ENCODE measurements at regions not wholly inside any gene's neighbourhood (a gene's known extent, or its start where the extent isn't known, plus 50 kb on each side); places are given as distances from the start of the nearest gene placed in this dataset.

DNA sequence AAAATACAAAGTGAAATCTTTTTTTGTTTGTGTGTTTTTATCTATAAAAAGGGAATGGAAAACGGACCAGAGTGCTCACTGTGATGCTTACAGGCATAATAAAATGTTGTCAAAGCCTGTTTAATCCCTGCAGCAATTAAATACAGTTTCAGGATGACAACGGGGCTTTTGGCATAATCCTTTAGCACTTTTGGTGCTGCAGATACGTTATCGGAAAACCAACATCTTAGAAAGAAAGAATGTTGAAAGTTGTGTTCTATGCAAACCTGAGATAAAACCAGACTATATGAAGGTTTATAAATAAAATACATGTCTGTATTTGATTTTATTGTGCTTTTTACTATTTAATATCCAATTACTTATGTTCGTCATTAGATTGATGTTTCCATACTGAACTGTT, 307.4 kb upstream of the DAB2 start:
- Histone ChIP-seq H3K36me3 (no peaks in the 10 kb centered on the region), H3K4me1 (no peaks in the 10 kb centered on the region), H3K9me3 (no peaks in the 10 kb centered on the region), H3K27me3 (no peaks in the 10 kb centered on the region), H3K4me3 (no peak overlapping the region), H3K27ac (no peak overlapping the region)
- in situ Hi-C loops (cut with MboI; ENCODE audit: low pct_ligation_motif_present in 1 of 4, low pct_unique_long_range_greater_than_20kb in 1 of 4, low sequenced_read_pairs in 3 of 4) (no loop called here), intact Hi-C loops (cut with DNase I; ENCODE audit: low total_unique reads) (no loop called here)
- DNase-seq, result no peak
- 66% methylated on average over 5 of the region's 5 CpGs for WGBS, 2 donors (ENCODE audit: low coverage in 1 of 2)
- TF ChIP-seq EP300 (IDR thresholded peaks at IDR 0.05; ENCODE audit: low read depth), result no peak
- TF ChIP-seq POLR2AphosphoS5 (IDR thresholded peaks at IDR 0.05), result no peak
- TF ChIP-seq, protein P1, sequence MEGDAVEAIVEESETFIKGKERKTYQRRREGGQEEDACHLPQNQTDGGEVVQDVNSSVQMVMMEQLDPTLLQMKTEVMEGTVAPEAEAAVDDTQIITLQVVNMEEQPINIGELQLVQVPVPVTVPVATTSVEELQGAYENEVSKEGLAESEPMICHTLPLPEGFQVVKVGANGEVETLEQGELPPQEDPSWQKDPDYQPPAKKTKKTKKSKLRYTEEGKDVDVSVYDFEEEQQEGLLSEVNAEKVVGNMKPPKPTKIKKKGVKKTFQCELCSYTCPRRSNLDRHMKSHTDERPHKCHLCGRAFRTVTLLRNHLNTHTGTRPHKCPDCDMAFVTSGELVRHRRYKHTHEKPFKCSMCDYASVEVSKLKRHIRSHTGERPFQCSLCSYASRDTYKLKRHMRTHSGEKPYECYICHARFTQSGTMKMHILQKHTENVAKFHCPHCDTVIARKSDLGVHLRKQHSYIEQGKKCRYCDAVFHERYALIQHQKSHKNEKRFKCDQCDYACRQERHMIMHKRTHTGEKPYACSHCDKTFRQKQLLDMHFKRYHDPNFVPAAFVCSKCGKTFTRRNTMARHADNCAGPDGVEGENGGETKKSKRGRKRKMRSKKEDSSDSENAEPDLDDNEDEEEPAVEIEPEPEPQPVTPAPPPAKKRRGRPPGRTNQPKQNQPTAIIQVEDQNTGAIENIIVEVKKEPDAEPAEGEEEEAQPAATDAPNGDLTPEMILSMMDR (IDR thresholded peaks at IDR 0.05), result no peak
- no peak for TF ChIP-seq POLR2A (IDR thresholded peaks at IDR 0.05)

DNA sequence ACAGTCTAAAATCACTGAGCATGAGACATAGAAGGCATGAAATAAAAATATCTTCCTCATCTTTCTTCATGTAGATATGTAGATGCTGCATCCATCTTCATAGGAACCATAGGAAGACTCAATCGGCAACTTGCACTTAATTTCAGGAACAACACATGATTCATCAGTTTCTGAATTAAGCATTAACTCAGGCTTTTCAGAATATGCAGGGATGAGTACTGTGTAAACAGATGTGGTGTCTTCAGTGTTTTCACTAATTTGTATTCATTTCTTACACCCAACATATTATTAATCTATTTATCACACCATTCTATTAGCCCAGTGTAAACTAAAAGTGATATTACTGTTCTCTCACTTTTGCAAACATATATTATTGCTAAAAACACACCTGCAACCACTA, 305.9 kb upstream of the DAB2 start:
- TF ChIP-seq, protein P1 (IDR thresholded peaks at IDR 0.05), result no peak
- TF ChIP-seq EP300 (IDR thresholded peaks at IDR 0.05; ENCODE audit: low read depth) (no peak), POLR2A (IDR thresholded peaks at IDR 0.05) (no peak), POLR2AphosphoS5 (IDR thresholded peaks at IDR 0.05) (no peak)
- Histone ChIP-seq H3K36me3 (no peaks in the 10 kb centered on the region), H3K27me3 (no peaks in the 10 kb centered on the region), H3K9me3 (no peaks in the 10 kb centered on the region), H3K4me3 (no peak overlapping the region), H3K27ac (no peak overlapping the region), H3K4me1 (no peaks in the 10 kb centered on the region)
- in situ Hi-C loops (cut with MboI; ENCODE audit: low pct_ligation_motif_present in 1 of 4, low pct_unique_long_range_greater_than_20kb in 1 of 4, low sequenced_read_pairs in 3 of 4), result no loop called here
- intact Hi-C loops (cut with DNase I; ENCODE audit: low total_unique reads), result no loop called here
- 68 to 100% methylated on average over 1 of the region's 1 CpG for WGBS, 2 donors (ENCODE audit: low coverage in 1 of 2)
- no peak for DNase-seq

DNA sequence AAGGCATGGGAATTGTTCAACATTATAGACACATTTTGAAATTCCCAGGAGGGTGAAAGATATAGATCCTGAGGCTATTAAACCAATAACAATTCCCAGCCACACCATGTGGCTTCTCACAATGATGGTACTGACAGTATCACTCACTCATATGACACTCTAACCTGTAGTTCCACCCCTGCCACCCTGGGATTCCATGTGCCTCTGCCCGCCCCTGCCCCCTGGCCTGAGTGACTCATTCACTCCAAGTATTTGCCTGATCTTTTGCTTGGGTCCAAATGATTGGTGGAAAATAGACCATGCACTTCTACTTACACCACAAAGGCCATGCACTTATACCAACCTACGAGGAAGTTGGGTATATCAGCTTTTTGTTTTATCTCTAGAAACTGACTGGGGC, 305.2 kb upstream of the DAB2 start:
- no peak overlapping the region for H3K27ac ChIP-seq
- H3K9me3 ChIP-seq, result no peaks in the 10 kb centered on the region
- 73 to 88% methylated on average over 2 of the region's 2 CpGs for whole genome bisulfite sequencing, 2 donors (ENCODE audit: low coverage in 1 of 2)
- intact Hi-C loops (cut with DNase I; ENCODE audit: low total_unique reads), result no loop called here
- H3K27me3 ChIP-seq, result no peaks in the 10 kb centered on the region
- TF ChIP-seq EP300 (IDR thresholded peaks at IDR 0.05; ENCODE audit: low read depth) (no peak), POLR2A (IDR thresholded peaks at IDR 0.05) (no peak), POLR2AphosphoS5 (IDR thresholded peaks at IDR 0.05) (no peak)
- TF ChIP-seq, protein P1 (IDR thresholded peaks at IDR 0.05), result no peak
- no peaks in the 10 kb centered on the region for H3K36me3 ChIP-seq
- DNase-seq, result no peak
- H3K4me1 ChIP-seq, result no peaks in the 10 kb centered on the region
- in situ Hi-C loops (cut with MboI; ENCODE audit: low pct_ligation_motif_present in 1 of 4, low pct_unique_long_range_greater_than_20kb in 1 of 4, low sequenced_read_pairs in 3 of 4), result no loop called here
- H3K4me3 ChIP-seq, result no peak overlapping the region

DNA sequence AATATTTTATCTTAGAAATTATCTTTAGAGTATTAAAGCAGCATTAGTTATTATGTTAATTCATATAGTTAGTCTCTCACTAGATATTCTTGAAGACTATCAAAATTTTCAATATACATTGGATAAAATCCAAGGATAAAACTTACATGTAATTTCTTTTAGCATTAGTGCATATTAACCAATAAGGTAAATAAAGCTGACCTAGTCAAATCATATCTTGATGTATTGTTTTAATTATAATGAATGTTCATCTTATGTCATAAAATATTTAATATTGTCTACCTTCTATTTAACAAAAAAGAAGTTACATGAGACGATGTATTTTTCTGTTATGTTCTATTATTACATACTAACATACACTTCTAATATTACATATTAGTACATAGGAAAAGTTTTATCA, 301.7 kb upstream of the DAB2 start:
- H3K4me3 ChIP-seq, result no peak overlapping the region
- no peak for TF ChIP-seq POLR2A (IDR thresholded peaks at IDR 0.05)
- no peak for TF ChIP-seq EP300 (IDR thresholded peaks at IDR 0.05; ENCODE audit: low read depth)
- no peak for TF ChIP-seq POLR2AphosphoS5 (IDR thresholded peaks at IDR 0.05)
- TF ChIP-seq, protein P1 (IDR thresholded peaks at IDR 0.05), result no peak
- H3K27ac ChIP-seq, result no peak overlapping the region
- 94 to 100% methylated on average over 1 of the region's 1 CpG for WGBS, 2 donors (ENCODE audit: low coverage in 1 of 2)
- intact Hi-C loops (cut with DNase I; ENCODE audit: low total_unique reads), result no loop called here
- no peaks in the 10 kb centered on the region for H3K4me1 ChIP-seq
- DNase-seq, result no peak
- H3K9me3 ChIP-seq, result no peaks in the 10 kb centered on the region
- H3K36me3 ChIP-seq, result no peaks in the 10 kb centered on the region
- no peaks in the 10 kb centered on the region for H3K27me3 ChIP-seq
- in situ Hi-C loops (cut with MboI; ENCODE audit: low pct_ligation_motif_present in 1 of 4, low pct_unique_long_range_greater_than_20kb in 1 of 4, low sequenced_read_pairs in 3 of 4), result no loop called here

All from transverse colon (tissue), 4 donors.